OCI-LY7 (cell line): ENCODE measurements at regions not wholly inside any gene's neighbourhood (a gene's known extent, or its start where the extent isn't known, plus 50 kb on each side); places are given as distances from the start of the nearest gene placed in this dataset.

Source experiments
- BruUV-seq: library from RNA; stranded (reverse); fragments of 400-500 nt; replicated peaks from 2 replicates; lab custom pipeline; 2021; lab: Mats Ljungman, UMichigan
- CTCF ChIA-PET: fragments of 300-600 bp; sonication (Branson Sonifier 250); formaldehyde crosslinking; loops from one replicate; lab custom pipeline; 2022; ENCODE audit warnings: antibody characterized with exemption; ENCODE audit not compliant: unreplicated experiment; lab: Charles Lee
- POLR2A ChIA-PET: fragments of 300-600 bp; sonication (Branson Sonifier 250); formaldehyde crosslinking; loops from one replicate; lab custom pipeline; 2022; ENCODE audit warnings: antibody characterized with exemption; lab: Charles Lee
- DNase-seq: peaks from one replicate; pipeline ENCODE4 v3.0.0-alpha.2; 2015; ENCODE audit warnings: low spot score
- H2AFZ ChIP-seq: fragments of 200-600 bp; sonication (generic), shearing (Covaris generic); 2 replicates; pipeline ENCODE4 v1.6.1; 2014; ENCODE audit warnings: mild to moderate bottlenecking, antibody characterized with exemption, low read length, moderate library complexity
- H3K27ac ChIP-seq: fragments of 200-600 bp; sonication (generic); 2 replicates; pipeline ENCODE4 v1.5.1; 2014; ENCODE audit warnings: mixed run types, low read depth, mild to moderate bottlenecking, moderate library complexity, low read length, inconsistent platforms; ENCODE audit not compliant: poor library complexity, severe bottlenecking
- H3K36me3 ChIP-seq: fragments of 200-600 bp; sonication (generic); 2 replicates; pipeline ENCODE4 v1.6.1; 2014; ENCODE audit warnings: mild to moderate bottlenecking, antibody characterized with exemption, low read length, moderate library complexity, mixed read lengths; ENCODE audit not compliant: insufficient read depth
- H3K4me1 ChIP-seq: fragments of 200-600 bp; sonication (generic); 2 replicates; pipeline ENCODE4 v1.5.1; 2014; ENCODE audit warnings: mild to moderate bottlenecking, low read length; ENCODE audit not compliant: insufficient read depth, poor library complexity, severe bottlenecking
- H3K4me2 ChIP-seq: fragments of 200-600 bp; sonication (generic); 2 replicates; pipeline ENCODE4 v1.6.1; 2014; ENCODE audit warnings: mild to moderate bottlenecking, low read length
- H3K4me3 ChIP-seq: fragments of 200-600 bp; sonication (generic); 2 replicates; pipeline ENCODE4 v1.5.1; 2014; ENCODE audit warnings: mild to moderate bottlenecking, low read depth, low read length; ENCODE audit not compliant: poor library complexity, severe bottlenecking
- H3K79me2 ChIP-seq: fragments of 200-600 bp; sonication (generic); 2 replicates; pipeline ENCODE4 v1.6.1; 2016; ENCODE audit warnings: low read depth, mild to moderate bottlenecking, low read length, moderate library complexity, mixed read lengths; ENCODE audit not compliant: insufficient read depth
- H3K9me2 ChIP-seq: fragments of 200-600 bp; sonication (generic); 2 replicates; pipeline ENCODE4 v1.6.1; 2016; ENCODE audit warnings: mild to moderate bottlenecking, low read length, mixed read lengths; ENCODE audit not compliant: insufficient read depth
- H3K9me3 ChIP-seq: fragments of 200-600 bp; sonication (generic); 2 replicates; pipeline ENCODE4 v1.6.1; 2014; ENCODE audit warnings: mild to moderate bottlenecking, mixed run types, low read length, mixed read lengths
- H4K20me1 ChIP-seq: fragments of 200-600 bp; sonication (generic); 2 replicates; pipeline ENCODE4 v1.6.1; 2014; ENCODE audit warnings: mild to moderate bottlenecking, antibody characterized with exemption, low read length, moderate library complexity, mixed read lengths; ENCODE audit not compliant: insufficient read depth
- CTCF ChIP-seq: fragments of 200-600 bp; sonication (generic); conservative IDR thresholded peaks from 2 replicates; pipeline ENCODE4 v1.5.1; 2014; ENCODE audit warnings: mild to moderate bottlenecking, antibody characterized with exemption, low read length, moderate library complexity, mixed read lengths
- EZH2phosphoT487 ChIP-seq: fragments of 200-600 bp; sonication (generic); IDR thresholded peaks from 2 replicates; pipeline ENCODE4 v1.6.1; 2018; ENCODE audit warnings: low read depth, borderline replicate concordance, mild to moderate bottlenecking, mixed run types, antibody characterized with exemption, low read length, moderate library complexity, mixed read lengths
- intact Hi-C: fragments of 100-400 bp; cut with micrococcal nuclease; formaldehyde crosslinking; loops from one replicate; pipeline ENCODE4 v1.10.0; 2022; ENCODE audit not compliant: unreplicated experiment

GRCh38 chr4:143089291-143089690 lies 95.4 kb upstream of the USP38 start:
- Histone ChIP-seq H3K4me1 (no peaks in the 10 kb centered on the region), H3K27ac (no peak overlapping the region), H4K20me1 (no peaks in the 10 kb centered on the region), H3K79me2 (no peaks in the 10 kb centered on the region), H2AFZ (no peak overlapping the region), H3K9me3 (no peaks in the 10 kb centered on the region), H3K4me2 (no peak overlapping the region), H3K36me3 (no peaks in the 10 kb centered on the region), H3K9me2 (no peaks in the 10 kb centered on the region), H3K4me3 (no peak overlapping the region)
- intact Hi-C loops, result no loop called here
- no TSS peak for BruUV-seq
- POLR2A ChIA-PET, result no interaction called here
- TF ChIP-seq EZH2phosphoT487 (no peak), CTCF (no peak)
- CTCF ChIA-PET, result no interaction called here
- no peak for DNase-seq

GRCh38 chr4:143089847-143090246 lies 94.9 kb upstream of the USP38 start:
- CTCF ChIA-PET, result no interaction called here
- no peak overlapping the region for H2AFZ ChIP-seq

GRCh38 chr4:143091862-143092261 lies 92.9 kb upstream of the USP38 start:
- Histone ChIP-seq H3K79me2 (no peaks in the 10 kb centered on the region), H3K9me2 (no peaks in the 10 kb centered on the region), H3K4me3 (no peak overlapping the region), H2AFZ (no peak overlapping the region), H3K4me2 (no peak overlapping the region), H3K4me1 (no peaks in the 10 kb centered on the region), H3K27ac (no peak overlapping the region), H4K20me1 (no peaks in the 10 kb centered on the region), H3K36me3 (no peaks in the 10 kb centered on the region), H3K9me3 (no peaks in the 10 kb centered on the region)
- ChIA-PET CTCF (no interaction called here), POLR2A (interaction anchor here (0.5 to 1.9 kb wide), 5 partner anchors 16 to 805 kb away, joined by 3 to 6 read pairs (median 3); no protein-coding TSS in a partner anchor)
- no TSS peak for BruUV-seq
- no peak for DNase-seq
- TF ChIP-seq EZH2phosphoT487 (no peak), CTCF (no peak)
- intact Hi-C loops, result no loop called here

More at GRCh38 chr4:143089847-143090246, 94.9 kb upstream of the USP38 start:
- no TSS peak for BruUV-seq
- Histone ChIP-seq H4K20me1 (no peaks in the 10 kb centered on the region), H3K9me3 (no peaks in the 10 kb centered on the region), H3K9me2 (no peaks in the 10 kb centered on the region), H3K4me3 (no peak overlapping the region), H3K36me3 (no peaks in the 10 kb centered on the region), H3K4me2 (no peak overlapping the region), H3K79me2 (no peaks in the 10 kb centered on the region), H3K27ac (no peak overlapping the region), H3K4me1 (no peaks in the 10 kb centered on the region)
- intact Hi-C loops, result no loop called here
- no peak for DNase-seq
- POLR2A ChIA-PET, result no interaction called here
- TF ChIP-seq EZH2phosphoT487, result no peak
